ENCODE measurements at regions not wholly inside any gene's neighbourhood (a gene's known extent, or its start where the extent isn't known, plus 50 kb on each side); places are given as distances from the start of the nearest gene placed in this dataset.

DNA sequence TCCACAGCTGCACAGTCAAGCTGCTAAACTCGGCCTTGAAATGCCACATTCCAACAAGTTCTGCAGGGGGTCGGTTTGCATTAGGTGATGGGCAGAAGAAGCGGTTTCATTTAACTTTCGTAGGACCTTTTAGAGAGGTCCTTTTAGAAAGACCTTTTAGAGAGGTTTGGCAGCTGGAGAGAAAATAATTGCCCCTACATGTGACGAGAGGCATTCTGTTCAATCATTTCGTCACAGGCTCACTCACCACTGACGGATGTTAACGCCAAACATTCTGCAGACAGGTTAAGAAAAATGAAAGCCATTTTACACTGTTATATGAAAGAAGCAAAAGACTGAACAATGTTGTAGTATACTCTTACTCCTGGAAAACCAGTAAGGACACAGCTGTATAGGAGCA lies 76.5 kb upstream of the ZNF423 start:
- TF ChIP-seq, protein P1, sequence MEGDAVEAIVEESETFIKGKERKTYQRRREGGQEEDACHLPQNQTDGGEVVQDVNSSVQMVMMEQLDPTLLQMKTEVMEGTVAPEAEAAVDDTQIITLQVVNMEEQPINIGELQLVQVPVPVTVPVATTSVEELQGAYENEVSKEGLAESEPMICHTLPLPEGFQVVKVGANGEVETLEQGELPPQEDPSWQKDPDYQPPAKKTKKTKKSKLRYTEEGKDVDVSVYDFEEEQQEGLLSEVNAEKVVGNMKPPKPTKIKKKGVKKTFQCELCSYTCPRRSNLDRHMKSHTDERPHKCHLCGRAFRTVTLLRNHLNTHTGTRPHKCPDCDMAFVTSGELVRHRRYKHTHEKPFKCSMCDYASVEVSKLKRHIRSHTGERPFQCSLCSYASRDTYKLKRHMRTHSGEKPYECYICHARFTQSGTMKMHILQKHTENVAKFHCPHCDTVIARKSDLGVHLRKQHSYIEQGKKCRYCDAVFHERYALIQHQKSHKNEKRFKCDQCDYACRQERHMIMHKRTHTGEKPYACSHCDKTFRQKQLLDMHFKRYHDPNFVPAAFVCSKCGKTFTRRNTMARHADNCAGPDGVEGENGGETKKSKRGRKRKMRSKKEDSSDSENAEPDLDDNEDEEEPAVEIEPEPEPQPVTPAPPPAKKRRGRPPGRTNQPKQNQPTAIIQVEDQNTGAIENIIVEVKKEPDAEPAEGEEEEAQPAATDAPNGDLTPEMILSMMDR (IDR thresholded peaks at IDR 0.05; ENCODE audit: extremely low read depth in 1 of 2, insufficient read depth in 1 of 2, low read depth in 1 of 2, low read length in 2 of 2): no peak
- TF ChIP-seq EZH2 (IDR thresholded peaks at IDR 0.05; ENCODE audit: borderline replicate concordance, low read depth, low read length, severe bottlenecking): no peak
- TF ChIP-seq POLR2A (IDR thresholded peaks at IDR 0.05; ENCODE audit: low read depth, low read length): no peak
- TF ChIP-seq POLR2AphosphoS5 (IDR thresholded peaks at IDR 0.05; ENCODE audit: insufficient read depth, low read depth, low read length): no peak
- TF ChIP-seq MYC (IDR thresholded peaks at IDR 0.05; ENCODE audit: low read depth, low read length): no peak
- TF ChIP-seq, protein P2, sequence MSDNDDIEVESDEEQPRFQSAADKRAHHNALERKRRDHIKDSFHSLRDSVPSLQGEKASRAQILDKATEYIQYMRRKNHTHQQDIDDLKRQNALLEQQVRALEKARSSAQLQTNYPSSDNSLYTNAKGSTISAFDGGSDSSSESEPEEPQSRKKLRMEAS (IDR thresholded peaks at IDR 0.05; ENCODE audit: insufficient read depth, insufficient read length): no peak
- TF ChIP-seq FOS (IDR thresholded peaks at IDR 0.05; ENCODE audit: borderline replicate concordance, insufficient read depth, low read length): no peak
- no peak for TF ChIP-seq GATA2 (IDR thresholded peaks at IDR 0.05; ENCODE audit: insufficient read depth, insufficient read length, low read depth, low read length)
